ENCODE measurements at regions not wholly inside any gene's neighbourhood (a gene's known extent, or its start where the extent isn't known, plus 50 kb on each side); places are given as distances from the start of the nearest gene placed in this dataset.
"Not testable (repeated sequence)": the region's sequence is repeated elsewhere in the genome, so short reads cannot be mapped to it uniquely, and the experiment has no call there.

DNA sequence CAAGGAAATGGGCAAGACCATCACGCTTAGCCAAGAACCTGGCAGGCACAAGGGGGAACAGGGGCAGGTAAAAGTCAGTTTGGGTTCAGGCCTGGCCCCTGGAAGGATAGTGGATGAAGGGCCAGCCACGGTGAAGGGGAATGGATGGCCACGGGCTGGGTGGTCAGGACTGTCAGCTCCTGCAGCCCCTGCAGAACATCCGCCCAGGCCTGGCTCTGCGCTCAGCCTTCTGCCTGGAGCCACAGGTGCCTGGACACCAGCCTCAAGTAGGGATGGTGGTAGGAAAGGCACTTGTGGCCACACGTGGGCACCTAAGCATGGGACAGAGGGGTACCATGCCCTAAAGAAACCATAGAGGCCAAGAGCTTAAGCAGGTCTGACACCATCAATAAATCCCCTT is 143.0 kb downstream of the TBC1D2B start:
- H3K9me3 ChIP-seq; H3K4me3 ChIP-seq; DNase-seq; H3K36me3 ChIP-seq; intact Hi-C loops (cut with DNase I); H3K27ac ChIP-seq; H3K4me1 ChIP-seq; H3K27me3 ChIP-seq: not testable (repeated sequence)
- WGBS, 2 donors: 83% methylated on average over 2 of the region's 6 CpGs

DNA sequence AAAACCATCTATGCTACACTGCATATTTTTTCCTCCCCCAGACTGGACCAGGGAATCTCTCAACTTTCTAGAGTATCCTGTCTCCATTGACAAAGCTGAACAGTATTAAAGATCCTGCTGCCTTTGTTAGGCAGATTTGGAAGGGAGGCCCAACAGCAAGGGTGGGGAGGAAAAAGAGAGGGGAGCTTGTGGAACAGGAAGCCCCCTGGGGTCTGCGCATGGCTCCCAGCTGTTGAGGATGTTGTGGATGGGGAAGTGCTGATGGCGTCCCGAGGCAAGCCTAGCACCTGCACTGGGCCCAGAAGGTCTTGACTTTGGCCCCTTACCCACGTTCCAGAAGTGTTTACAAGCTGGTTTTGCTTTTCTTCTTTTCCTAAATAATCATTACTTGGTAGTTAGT is 146.6 kb downstream of the TBC1D2B start:
- WGBS, 2 donors: no CpG with 5 or more reads among the region's 4 CpGs
- H3K9me3 ChIP-seq; DNase-seq; H3K36me3 ChIP-seq; H3K4me3 ChIP-seq; H3K4me1 ChIP-seq; intact Hi-C loops (cut with DNase I); H3K27ac ChIP-seq; H3K27me3 ChIP-seq: not testable (repeated sequence)

DNA sequence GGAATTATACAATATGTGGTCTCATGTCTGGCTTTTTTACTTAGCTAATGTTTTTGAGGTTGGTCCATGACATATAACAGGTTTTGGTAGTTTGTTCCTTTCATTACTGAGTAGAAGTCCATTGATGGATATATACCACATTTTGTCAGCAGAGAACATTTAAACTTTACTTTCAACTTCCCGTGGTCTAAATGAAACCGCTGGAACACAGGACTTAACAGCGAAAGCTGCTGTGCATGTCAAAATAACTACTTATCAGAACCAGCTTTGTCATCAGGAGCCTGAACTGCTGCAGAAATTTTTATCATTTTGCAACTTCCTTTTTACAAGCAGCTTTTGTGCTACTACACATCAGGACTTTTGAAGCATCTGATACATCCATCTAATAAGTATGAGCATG is 147.0 kb downstream of the TBC1D2B start:
- 25 to 51% methylated on average over 3 of the region's 3 CpGs for WGBS, 2 donors
- H3K4me1 ChIP-seq; H3K9me3 ChIP-seq; H3K4me3 ChIP-seq; H3K27me3 ChIP-seq; H3K36me3 ChIP-seq; DNase-seq; H3K27ac ChIP-seq; intact Hi-C loops (cut with DNase I): not testable (repeated sequence)

DNA sequence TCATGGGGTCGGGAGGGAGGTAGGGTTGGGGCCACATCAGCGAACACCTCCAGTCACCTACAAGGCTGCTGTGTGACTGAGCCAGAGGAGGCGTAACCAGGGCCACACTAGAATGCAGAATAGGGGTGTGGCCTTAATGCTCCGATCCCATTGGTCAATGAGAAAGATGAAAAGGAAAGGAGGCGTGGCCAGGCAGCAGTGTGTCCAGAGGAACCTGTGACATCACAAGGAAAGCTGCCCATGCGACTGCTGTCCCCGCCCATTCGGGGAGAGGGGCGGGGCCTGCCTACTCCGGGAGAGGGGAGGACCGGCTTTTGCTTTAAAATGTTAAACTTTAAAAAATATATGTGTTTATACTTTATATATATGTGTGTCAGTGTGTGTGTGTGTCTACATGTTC is 150.7 kb downstream of the TBC1D2B start:
- intact Hi-C loops (cut with DNase I); H3K4me1 ChIP-seq; H3K27ac ChIP-seq; H3K4me3 ChIP-seq; H3K36me3 ChIP-seq; H3K27me3 ChIP-seq; H3K9me3 ChIP-seq; DNase-seq: not testable (repeated sequence)
- WGBS, 2 donors: 79 to 87% methylated on average over 9 to 10 of the region's 11 CpGs

DNA sequence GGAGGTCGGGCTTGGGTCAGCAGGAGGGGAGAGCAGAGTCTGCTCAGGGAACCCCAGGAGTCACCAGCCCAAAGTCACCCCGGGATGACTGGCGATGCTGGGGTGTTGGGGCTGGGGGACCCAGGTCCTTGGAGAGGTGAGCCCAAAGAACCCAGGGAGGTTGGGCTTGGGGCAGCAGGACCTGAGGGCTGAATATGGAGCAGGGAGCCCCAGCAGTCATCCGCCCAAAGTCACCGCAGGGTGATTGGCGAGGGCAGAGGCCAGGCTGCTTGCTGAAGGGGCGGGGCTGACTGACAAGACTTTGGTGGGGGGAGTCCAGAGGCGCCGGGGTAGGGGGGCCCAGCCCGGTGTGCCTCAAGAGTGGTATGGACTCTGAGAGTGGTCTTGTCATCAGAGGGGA is 151.2 kb downstream of the TBC1D2B start:
- intact Hi-C loops (cut with DNase I); H3K4me1 ChIP-seq: not testable (repeated sequence)

DNA sequence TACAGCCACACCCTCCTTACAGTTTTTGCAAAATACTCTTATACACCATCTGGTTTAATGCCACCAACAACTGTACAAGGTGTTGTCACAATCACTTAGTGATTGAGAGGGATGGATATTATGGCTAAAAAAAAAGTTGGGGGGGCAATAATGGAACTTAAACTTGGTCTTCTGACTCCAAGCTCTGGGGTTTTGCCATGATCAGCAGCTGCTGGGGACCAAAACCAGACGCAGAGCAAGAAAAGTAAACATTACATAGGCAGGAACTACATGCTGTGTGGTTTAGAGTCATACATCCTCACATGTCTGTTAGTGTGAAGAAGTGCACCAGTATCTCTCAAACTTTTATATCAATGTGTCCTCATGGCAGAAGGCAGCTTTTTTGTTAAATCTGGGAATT is 152.4 kb downstream of the TBC1D2B start:
- WGBS, 2 donors: 20 to 42% methylated on average over 1 of the region's 1 CpG
- intact Hi-C loops (cut with DNase I); H3K27ac ChIP-seq; H3K36me3 ChIP-seq; DNase-seq; H3K4me3 ChIP-seq; H3K9me3 ChIP-seq; H3K4me1 ChIP-seq: not testable (repeated sequence)
- peaks cover 0 to 11% (median 0%) of the 10 kb centered on the region in 4 donors for H3K27me3 ChIP-seq

More for the DNA sequence above, 151.2 kb downstream of the TBC1D2B start:
- DNase-seq, H3K9me3 ChIP-seq, H3K36me3 ChIP-seq, H3K4me3 ChIP-seq, H3K27me3 ChIP-seq, H3K27ac ChIP-seq: not testable (repeated sequence)
- 90 to 93% methylated on average over 2 to 5 of the region's 10 CpGs for WGBS, 2 donors

DNA sequence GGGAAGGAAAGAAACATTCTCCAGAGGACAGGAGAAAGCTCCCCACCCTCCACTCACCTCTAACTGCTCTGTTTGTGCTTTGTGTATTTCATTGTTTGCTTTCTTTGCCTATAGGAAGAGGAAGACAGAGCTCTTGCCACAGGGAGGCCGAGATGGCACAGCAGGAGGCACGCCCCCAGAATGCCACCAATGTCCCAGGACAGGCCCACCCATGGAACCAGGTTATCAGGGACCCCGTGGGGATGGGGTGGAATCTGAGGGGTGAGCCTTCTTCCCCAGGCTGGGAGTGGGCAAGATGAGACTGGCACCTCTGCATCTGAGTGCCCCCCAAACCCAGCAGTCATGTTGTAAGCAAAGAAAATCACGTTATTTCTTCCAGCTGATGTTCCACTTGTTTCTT is 155.8 kb downstream of the TBC1D2B start:
- WGBS, 2 donors: 64 to 66% methylated on average over 4 of the region's 4 CpGs
- Histone ChIP-seq H3K27me3 (peaks cover 0 to 19% (median 0%) of the 10 kb centered on the region in 4 donors), H3K27ac (no peak overlapping the region), H3K36me3 (no peaks in the 10 kb centered on the region), H3K4me3 (no peak overlapping the region), H3K4me1 (no peaks in the 10 kb centered on the region), H3K9me3 (no peaks in the 10 kb centered on the region)
- TF ChIP-seq, protein P1, sequence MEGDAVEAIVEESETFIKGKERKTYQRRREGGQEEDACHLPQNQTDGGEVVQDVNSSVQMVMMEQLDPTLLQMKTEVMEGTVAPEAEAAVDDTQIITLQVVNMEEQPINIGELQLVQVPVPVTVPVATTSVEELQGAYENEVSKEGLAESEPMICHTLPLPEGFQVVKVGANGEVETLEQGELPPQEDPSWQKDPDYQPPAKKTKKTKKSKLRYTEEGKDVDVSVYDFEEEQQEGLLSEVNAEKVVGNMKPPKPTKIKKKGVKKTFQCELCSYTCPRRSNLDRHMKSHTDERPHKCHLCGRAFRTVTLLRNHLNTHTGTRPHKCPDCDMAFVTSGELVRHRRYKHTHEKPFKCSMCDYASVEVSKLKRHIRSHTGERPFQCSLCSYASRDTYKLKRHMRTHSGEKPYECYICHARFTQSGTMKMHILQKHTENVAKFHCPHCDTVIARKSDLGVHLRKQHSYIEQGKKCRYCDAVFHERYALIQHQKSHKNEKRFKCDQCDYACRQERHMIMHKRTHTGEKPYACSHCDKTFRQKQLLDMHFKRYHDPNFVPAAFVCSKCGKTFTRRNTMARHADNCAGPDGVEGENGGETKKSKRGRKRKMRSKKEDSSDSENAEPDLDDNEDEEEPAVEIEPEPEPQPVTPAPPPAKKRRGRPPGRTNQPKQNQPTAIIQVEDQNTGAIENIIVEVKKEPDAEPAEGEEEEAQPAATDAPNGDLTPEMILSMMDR (IDR thresholded peaks at IDR 0.05): no peak
- no peak for TF ChIP-seq POLR2A (IDR thresholded peaks at IDR 0.05)
- intact Hi-C loops (cut with DNase I): no loop called here
- no peak for DNase-seq

DNA sequence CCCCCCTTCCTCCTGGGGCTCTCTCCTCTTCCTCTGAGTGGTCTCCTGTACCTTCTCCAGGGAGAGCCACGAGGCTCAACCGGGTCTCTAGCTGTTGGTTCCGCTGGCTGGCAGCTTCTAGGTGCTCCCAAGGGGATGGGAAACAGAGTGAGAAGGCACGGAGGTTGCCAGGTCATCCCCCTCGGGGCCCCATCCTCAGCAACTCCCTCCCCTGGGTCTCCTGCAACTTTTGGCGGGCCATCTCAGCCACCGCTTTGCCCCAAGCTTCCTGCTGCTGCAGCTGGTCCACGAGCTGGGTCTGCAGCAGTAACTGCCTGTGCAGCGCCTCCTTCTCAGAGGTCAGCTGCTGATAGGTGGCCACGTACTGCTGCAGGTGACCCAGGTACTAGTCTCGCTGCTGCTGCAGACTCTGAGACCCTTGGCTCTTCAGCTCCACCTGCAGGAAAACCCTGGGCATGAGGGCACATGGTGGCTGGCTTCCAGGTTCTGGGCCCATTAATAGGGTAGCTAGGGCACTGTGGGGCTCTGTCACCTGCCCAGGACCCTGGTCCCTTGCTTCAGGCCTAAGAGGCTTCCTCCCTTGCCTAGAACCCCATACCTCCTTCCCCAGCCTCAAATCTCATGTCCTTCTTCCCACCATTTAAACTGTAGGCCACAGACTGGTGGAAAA is 160.4 kb downstream of the TBC1D2B start:
- H3K36me3 ChIP-seq; intact Hi-C loops (cut with DNase I); H3K9me3 ChIP-seq; H3K27ac ChIP-seq; H3K4me1 ChIP-seq; DNase-seq; H3K4me3 ChIP-seq: not testable (repeated sequence)
- H3K27me3 ChIP-seq: peaks cover 0 to 19% (median 0%) of the 10 kb centered on the region in 4 donors
- WGBS, 2 donors: 80% methylated on average over 4 of the region's 11 CpGs; no CpG with 5 or more reads in 1 of the 2 donors

DNA sequence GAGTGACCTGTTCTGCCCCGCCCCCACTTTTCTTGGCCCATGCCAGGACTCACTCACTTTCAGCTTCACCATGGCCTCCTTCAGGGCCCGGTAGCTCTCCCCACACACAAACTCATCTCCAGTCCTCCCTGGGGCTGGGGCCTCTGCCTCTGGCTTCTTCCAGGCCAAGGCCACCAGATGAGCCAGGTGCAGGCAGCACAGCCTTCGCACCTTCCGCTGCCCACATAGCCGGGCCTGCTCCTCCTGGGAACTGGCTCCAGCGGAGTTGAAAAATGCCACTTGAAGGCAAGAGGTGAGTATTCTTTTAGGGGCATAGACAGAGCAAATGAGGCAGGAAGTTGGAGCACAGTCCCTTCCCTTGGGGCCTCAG is 161.6 kb downstream of the TBC1D2B start:
- H3K27me3 ChIP-seq; DNase-seq; intact Hi-C loops (cut with DNase I); H3K36me3 ChIP-seq; H3K9me3 ChIP-seq; H3K4me3 ChIP-seq; H3K27ac ChIP-seq; H3K4me1 ChIP-seq: not testable (repeated sequence)
- WGBS, 2 donors: 60 to 86% methylated on average over 1 to 3 of the region's 6 CpGs

Measured in esophagus squamous epithelium (tissue), 5 donors.